Adrenal gland (tissue), 9 donors: ENCODE measurements at regions not wholly inside any gene's neighbourhood (a gene's known extent, or its start where the extent isn't known, plus 50 kb on each side); places are given as distances from the start of the nearest gene placed in this dataset.

Experiments
- DNase-seq, 7 donors: peaks; one replicate each; pipeline ENCODE4 v3.0.0-alpha.2; 2019 to 2020
- H3K27ac ChIP-seq, 5 donors: fragments of 200-600 bp; sonication (generic) in 4 of 5; 1 replicate in 3 of 5; 2 replicates in 2 of 5; pipeline versions ENCODE4 v1.5.1 to v1.8.0; 2016 to 2020; ENCODE audit warnings: mild to moderate bottlenecking in 1 of 5
- H3K27me3 ChIP-seq: fragments of 200-600 bp; 2 replicates; pipeline ENCODE4 v1.8.0; 2021
- H3K36me3 ChIP-seq, 2 donors: fragments of 200-600 bp; replicated peaks in 1 of 2; 1 replicate in 1 of 2; 2 replicates in 1 of 2; pipeline versions ENCODE4 v1.5.1 to v1.8.0; 2018 to 2022
- H3K4me1 ChIP-seq, 2 donors: fragments of 200-600 bp; replicated peaks in 1 of 2; 1 replicate in 1 of 2; 2 replicates in 1 of 2; pipeline versions ENCODE4 v1.5.1 to v1.8.0; 2018 to 2021
- H3K4me3 ChIP-seq, 4 donors: fragments of 200-600 bp; sonication (generic) in 3 of 4; one replicate each; pipeline ENCODE4 v1.5.1; 2016 to 2018
- H3K9me3 ChIP-seq, 3 donors: fragments of 200-600 bp; sonication (generic) in 1 of 3; replicated peaks in 1 of 3; 1 replicate in 2 of 3; 2 replicates in 1 of 3; pipeline versions ENCODE4 v1.5.1 to v1.8.0; 2016 to 2021
- POLR2A ChIP-seq, 2 donors: fragments of 450-650 bp; IDR thresholded peaks; one replicate each; pipeline ENCODE4 v1.6.1; 2017; ENCODE audit warnings: antibody characterized with exemption in 2 of 2, mild to moderate bottlenecking in 2 of 2, moderate library complexity in 1 of 2
- WGBS, 4 donors: extraction: QIAGEN DNeasy Blood & Tissue Kit in 2 of 4; methylation state at CpG; one replicate each; pipeline versions ENCODE4 v1.1.5 to v1.1.7; 2013 to 2017; 5-methylcytosine and 5-hydroxymethylcytosine counted together
- intact Hi-C, 2 donors: fragments of 100-400 bp; cut with DNase I; formaldehyde crosslinking; loops; one replicate each; pipeline versions ENCODE4 v1.14.1 to v1.15.0; 2022 to 2023
- TF ChIP-seq, protein P1 (sequence below), 6 experiments: fragments of 450-650 bp in 4 of 6; fragments of 200-600 bp in 2 of 6; sonication (generic) in 1 of 6; IDR thresholded peaks; 1 replicate in 5 of 6; 2 replicates in 1 of 6; pipeline versions ENCODE4 v1.5.1 to v1.8.0; 2016 to 2021; ENCODE audit warnings: antibody characterized with exemption in 6 of 6, mild to moderate bottlenecking in 2 of 6, moderate library complexity in 1 of 6
- donor health status: healthy with polysubstance abuse.
- donor health status: Bipolar disorder and iron deficiency.
- donor health status: DM: yes; HTN: yes; CAD: no.
- donor health status: DM: no; HTN: no; CAD: no.
- donor health status: DM: no; HTN: no; CAD: no.

DNA sequence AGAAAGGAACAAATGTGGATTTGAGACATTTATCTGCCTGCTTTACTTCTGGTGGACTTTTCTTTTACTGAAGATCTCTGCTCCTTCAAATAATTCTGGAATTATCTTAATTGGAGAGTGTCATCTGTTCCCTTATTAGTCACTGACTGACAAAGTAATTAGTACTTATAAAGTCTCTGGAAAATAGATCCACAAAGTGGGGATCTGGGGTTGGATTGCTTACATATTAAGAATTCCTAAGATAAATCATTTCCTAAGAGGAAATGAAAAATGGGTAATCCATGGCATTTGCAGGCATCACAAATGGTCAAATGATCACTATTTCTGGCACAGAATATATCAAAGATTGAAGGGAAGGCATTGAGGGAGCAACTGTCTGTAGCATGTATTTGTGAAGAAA is 137.4 kb upstream of the SLITRK5 start:
- intact Hi-C loops, result no loop called here
- H3K36me3 ChIP-seq, result no peaks in the 10 kb centered on the region
- H3K4me3 ChIP-seq, result no peak overlapping the region
- no peaks in the 10 kb centered on the region for H3K27me3 ChIP-seq
- TF ChIP-seq, protein P1, sequence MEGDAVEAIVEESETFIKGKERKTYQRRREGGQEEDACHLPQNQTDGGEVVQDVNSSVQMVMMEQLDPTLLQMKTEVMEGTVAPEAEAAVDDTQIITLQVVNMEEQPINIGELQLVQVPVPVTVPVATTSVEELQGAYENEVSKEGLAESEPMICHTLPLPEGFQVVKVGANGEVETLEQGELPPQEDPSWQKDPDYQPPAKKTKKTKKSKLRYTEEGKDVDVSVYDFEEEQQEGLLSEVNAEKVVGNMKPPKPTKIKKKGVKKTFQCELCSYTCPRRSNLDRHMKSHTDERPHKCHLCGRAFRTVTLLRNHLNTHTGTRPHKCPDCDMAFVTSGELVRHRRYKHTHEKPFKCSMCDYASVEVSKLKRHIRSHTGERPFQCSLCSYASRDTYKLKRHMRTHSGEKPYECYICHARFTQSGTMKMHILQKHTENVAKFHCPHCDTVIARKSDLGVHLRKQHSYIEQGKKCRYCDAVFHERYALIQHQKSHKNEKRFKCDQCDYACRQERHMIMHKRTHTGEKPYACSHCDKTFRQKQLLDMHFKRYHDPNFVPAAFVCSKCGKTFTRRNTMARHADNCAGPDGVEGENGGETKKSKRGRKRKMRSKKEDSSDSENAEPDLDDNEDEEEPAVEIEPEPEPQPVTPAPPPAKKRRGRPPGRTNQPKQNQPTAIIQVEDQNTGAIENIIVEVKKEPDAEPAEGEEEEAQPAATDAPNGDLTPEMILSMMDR (IDR thresholded peaks at IDR 0.05), result no peak
- TF ChIP-seq POLR2A (IDR thresholded peaks at IDR 0.05), result no peak
- no peaks in the 10 kb centered on the region for H3K4me1 ChIP-seq
- H3K9me3 ChIP-seq, result no peaks in the 10 kb centered on the region
- no peak for DNase-seq
- no peak overlapping the region for H3K27ac ChIP-seq

DNA sequence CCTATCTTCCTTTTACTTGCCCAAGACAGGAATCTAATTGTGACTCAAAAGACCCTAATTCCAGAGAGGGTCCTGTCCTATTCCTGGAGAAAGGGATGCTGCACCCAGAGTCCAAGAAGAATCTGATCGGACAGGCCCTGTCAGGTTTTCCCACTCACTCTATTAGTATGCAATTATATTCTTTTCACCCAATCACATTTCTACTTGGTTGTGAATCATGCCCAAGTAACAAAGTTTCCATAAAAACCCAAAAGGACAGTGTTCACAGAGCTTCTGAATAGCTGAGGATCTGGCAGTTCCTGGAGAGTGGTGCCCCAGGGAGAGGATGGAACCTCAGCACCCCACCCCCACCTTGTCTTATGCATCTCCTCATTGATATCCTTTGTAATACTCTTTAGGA is 135.3 kb upstream of the SLITRK5 start:
- no peak for TF ChIP-seq POLR2A (IDR thresholded peaks at IDR 0.05)
- TF ChIP-seq, protein P1 (IDR thresholded peaks at IDR 0.05), result no peak
- H3K4me3 ChIP-seq, result no peak overlapping the region
- no peaks in the 10 kb centered on the region for H3K9me3 ChIP-seq
- no peaks in the 10 kb centered on the region for H3K36me3 ChIP-seq
- WGBS, 4 donors, result 75 to 94% (median 81%) methylated on average over 1 of the region's 1 CpG
- H3K27ac ChIP-seq, result no peak overlapping the region
- DNase-seq, result no peak
- no peaks in the 10 kb centered on the region for H3K4me1 ChIP-seq
- intact Hi-C loops, result no loop called here
- H3K27me3 ChIP-seq, result no peaks in the 10 kb centered on the region

DNA sequence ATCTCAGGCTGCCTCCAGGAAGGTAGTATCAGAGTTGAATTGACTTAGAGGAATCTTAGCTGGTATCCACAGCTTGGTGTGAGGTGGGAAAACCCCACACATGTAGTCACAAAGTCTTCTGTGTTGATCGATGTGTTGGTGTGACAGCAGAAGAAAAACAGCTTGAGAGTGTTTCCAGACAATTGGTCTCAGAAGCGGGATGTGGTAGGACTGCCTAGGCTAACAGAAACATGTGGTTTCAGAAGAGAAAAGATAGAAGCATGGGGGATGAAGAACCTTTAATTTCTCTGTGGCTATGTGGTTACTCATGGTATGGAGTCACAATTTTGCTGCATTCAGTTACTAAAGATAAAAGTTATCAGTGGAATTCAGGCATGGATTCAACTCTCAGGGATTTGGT is 134.7 kb upstream of the SLITRK5 start:
- Histone ChIP-seq H3K27ac (no peak overlapping the region), H3K4me1 (no peaks in the 10 kb centered on the region), H3K9me3 (no peaks in the 10 kb centered on the region), H3K27me3 (no peaks in the 10 kb centered on the region), H3K36me3 (no peaks in the 10 kb centered on the region), H3K4me3 (no peak overlapping the region)
- WGBS, 4 donors, result 76 to 82% (median 76%) methylated on average over 2 of the region's 2 CpGs
- no peak for DNase-seq
- no peak for TF ChIP-seq POLR2A (IDR thresholded peaks at IDR 0.05)
- TF ChIP-seq, protein P1 (IDR thresholded peaks at IDR 0.05), result no peak
- intact Hi-C loops, result no loop called here

DNA sequence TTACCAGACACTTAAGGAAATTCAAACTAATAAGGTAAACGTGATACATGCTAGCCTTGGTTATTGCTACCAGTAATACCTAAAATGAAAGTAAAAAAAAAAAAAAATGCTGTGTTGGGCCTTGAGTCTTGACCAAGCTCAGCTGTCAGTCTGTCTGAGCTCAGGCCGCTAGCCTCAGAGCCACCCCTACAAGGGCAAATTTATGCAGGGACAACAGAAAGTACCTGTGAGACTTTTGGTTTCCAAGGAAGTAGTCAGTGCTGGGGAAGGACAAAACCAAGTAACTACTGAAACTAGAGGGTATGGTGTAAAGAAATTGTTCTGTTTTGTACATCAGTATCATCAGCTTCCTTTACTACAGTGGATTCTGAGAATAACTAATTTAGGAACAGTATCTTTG is 134.3 kb upstream of the SLITRK5 start:
- no peaks in the 10 kb centered on the region for H3K36me3 ChIP-seq
- intact Hi-C loops, result no loop called here
- H3K4me3 ChIP-seq, result no peak overlapping the region
- H3K27me3 ChIP-seq, result no peaks in the 10 kb centered on the region
- 47 to 57% (median 52%) methylated on average over 2 of the region's 2 CpGs for WGBS, 4 donors
- no peaks in the 10 kb centered on the region for H3K4me1 ChIP-seq
- H3K9me3 ChIP-seq, result no peaks in the 10 kb centered on the region
- H3K27ac ChIP-seq, result no peak overlapping the region
- DNase-seq, result no peak
- no peak for TF ChIP-seq POLR2A (IDR thresholded peaks at IDR 0.05)
- TF ChIP-seq, protein P1 (IDR thresholded peaks at IDR 0.05), result no peak
